ENCODE measurements at regions not wholly inside any gene's neighbourhood (a gene's known extent, or its start where the extent isn't known, plus 50 kb on each side); places are given as distances from the start of the nearest gene placed in this dataset.

DNA sequence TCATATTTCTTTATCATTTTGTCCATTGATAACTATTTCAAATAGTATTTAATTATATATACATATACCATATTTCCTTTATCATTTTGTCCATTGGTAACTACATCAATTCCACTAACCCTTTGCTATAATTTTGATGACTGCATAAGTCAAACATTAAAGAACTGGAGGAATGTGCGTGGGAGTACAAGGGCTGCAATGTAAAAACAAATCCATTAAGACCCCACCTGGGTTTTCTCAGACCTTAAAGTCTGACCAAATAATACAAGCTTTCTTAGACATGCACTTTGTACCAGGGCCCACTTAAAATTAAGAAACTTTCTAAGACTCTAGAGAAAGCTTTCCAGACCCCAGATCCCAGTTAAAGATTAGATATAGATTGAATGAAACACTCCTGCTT lies 1622.4 kb upstream of the PCDH10 start:
- no peaks in the 10 kb centered on the region for H3K27me3 Mint-ChIP-seq (ENCODE audit: unreplicated experiment)
- H3K4me3 Mint-ChIP-seq (ENCODE audit: unreplicated experiment) = no peak overlapping the region
- H3K36me3 Mint-ChIP-seq (ENCODE audit: unreplicated experiment) = no peaks in the 10 kb centered on the region
- no peak overlapping the region for H3K27ac Mint-ChIP-seq (ENCODE audit: unreplicated experiment)
- no peak for DNase-seq (ENCODE audit: extremely low spot score, unreplicated experiment)
- TF ChIP-seq, protein P1, sequence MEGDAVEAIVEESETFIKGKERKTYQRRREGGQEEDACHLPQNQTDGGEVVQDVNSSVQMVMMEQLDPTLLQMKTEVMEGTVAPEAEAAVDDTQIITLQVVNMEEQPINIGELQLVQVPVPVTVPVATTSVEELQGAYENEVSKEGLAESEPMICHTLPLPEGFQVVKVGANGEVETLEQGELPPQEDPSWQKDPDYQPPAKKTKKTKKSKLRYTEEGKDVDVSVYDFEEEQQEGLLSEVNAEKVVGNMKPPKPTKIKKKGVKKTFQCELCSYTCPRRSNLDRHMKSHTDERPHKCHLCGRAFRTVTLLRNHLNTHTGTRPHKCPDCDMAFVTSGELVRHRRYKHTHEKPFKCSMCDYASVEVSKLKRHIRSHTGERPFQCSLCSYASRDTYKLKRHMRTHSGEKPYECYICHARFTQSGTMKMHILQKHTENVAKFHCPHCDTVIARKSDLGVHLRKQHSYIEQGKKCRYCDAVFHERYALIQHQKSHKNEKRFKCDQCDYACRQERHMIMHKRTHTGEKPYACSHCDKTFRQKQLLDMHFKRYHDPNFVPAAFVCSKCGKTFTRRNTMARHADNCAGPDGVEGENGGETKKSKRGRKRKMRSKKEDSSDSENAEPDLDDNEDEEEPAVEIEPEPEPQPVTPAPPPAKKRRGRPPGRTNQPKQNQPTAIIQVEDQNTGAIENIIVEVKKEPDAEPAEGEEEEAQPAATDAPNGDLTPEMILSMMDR (IDR thresholded peaks at IDR 0.05) = no peak
- H3K4me1 Mint-ChIP-seq (ENCODE audit: unreplicated experiment) = no peaks in the 10 kb centered on the region
- no peaks in the 10 kb centered on the region for H3K9me3 Mint-ChIP-seq (ENCODE audit: unreplicated experiment)

DNA sequence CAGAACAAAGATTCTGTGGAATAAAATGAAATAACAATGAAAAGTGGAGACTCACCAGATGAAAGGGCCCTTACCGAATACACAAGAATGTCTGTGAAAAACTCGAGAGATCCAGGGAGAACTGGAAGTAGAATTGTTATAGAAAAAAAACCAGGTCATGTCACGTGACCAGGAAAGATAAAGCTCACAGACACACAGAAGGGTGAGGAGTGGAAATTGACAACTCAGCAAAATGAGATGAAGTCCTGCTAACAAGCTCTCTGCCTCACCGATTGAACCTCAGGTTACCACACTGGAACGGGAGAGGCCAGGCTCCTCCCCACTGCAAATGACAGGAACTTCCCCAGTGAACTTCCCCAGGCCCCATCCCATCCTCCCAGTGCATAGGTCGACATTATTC lies 1618.0 kb upstream of the PCDH10 start:
- TF ChIP-seq, protein P1 (IDR thresholded peaks at IDR 0.05) = no peak
- no peaks in the 10 kb centered on the region for H3K27me3 Mint-ChIP-seq (ENCODE audit: unreplicated experiment)
- no peaks in the 10 kb centered on the region for H3K4me1 Mint-ChIP-seq (ENCODE audit: unreplicated experiment)
- no peak overlapping the region for H3K4me3 Mint-ChIP-seq (ENCODE audit: unreplicated experiment)
- DNase-seq (ENCODE audit: extremely low spot score, unreplicated experiment) = no peak
- H3K27ac Mint-ChIP-seq (ENCODE audit: unreplicated experiment) = no peak overlapping the region
- no peaks in the 10 kb centered on the region for H3K36me3 Mint-ChIP-seq (ENCODE audit: unreplicated experiment)
- H3K9me3 Mint-ChIP-seq (ENCODE audit: unreplicated experiment) = no peaks in the 10 kb centered on the region

DNA sequence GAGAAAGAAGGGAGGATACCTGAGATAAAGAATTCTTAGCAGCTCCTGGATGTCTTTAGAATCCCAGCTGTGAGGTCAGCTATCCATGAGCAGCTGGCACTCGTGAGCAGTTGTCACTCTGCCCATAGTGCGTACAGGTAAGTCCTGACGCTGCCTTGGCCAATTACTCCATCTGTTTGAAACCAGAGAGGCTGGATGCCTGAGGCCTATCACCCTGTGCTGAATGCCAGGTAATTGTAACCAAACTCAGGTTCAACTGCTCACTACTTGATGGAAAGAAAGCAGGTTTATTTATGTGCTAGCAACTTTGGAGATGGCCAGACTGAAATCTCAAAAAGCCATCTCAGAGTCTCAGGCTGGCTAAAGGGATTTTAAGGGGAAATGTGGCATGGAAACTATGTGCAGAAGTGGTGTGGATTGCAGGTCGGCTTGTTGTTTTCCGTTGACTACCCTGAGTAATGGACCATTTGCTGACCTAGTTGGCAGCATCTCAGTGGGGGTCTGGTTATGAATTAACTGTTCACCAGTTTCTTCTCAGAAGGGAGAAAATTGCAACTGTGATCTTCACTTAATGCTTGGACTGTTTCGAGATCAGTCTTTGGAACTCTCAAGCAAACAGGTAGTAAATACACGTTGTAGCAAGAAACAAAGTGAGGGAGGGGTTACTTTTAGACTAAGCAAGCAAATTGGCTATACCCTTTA lies 1614.0 kb upstream of the PCDH10 start:
- H3K27me3 Mint-ChIP-seq (ENCODE audit: unreplicated experiment) = no peaks in the 10 kb centered on the region
- DNase-seq (ENCODE audit: extremely low spot score, unreplicated experiment) = no peak
- TF ChIP-seq, protein P1 (IDR thresholded peaks at IDR 0.05) = no peak
- H3K4me1 Mint-ChIP-seq (ENCODE audit: unreplicated experiment) = no peaks in the 10 kb centered on the region
- no peaks in the 10 kb centered on the region for H3K36me3 Mint-ChIP-seq (ENCODE audit: unreplicated experiment)
- no peak overlapping the region for H3K27ac Mint-ChIP-seq (ENCODE audit: unreplicated experiment)
- no peaks in the 10 kb centered on the region for H3K9me3 Mint-ChIP-seq (ENCODE audit: unreplicated experiment)
- no peak overlapping the region for H3K4me3 Mint-ChIP-seq (ENCODE audit: unreplicated experiment)

DNA sequence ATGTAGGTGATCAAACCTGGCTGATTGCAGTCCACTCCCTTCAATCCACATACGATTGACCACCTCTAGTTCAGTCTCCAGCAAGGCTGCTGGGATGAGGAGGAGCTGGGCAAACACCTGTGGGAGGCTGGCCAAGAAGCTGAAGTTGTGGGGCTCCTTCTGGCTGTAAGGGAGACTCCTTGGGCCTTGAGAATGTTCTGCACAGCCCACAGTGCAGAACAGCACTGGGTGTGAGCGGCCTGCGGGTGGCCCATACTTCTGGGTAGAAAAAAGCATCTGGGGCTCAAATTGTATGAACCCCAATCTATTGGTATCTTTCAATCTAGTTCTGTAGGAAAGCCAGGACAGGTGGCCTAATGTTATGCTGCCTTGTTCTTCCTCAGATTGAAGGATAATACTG lies 1608.8 kb upstream of the PCDH10 start:
- TF ChIP-seq, protein P1 (IDR thresholded peaks at IDR 0.05) = no peak
- no peaks in the 10 kb centered on the region for H3K27me3 Mint-ChIP-seq (ENCODE audit: unreplicated experiment)
- no peaks in the 10 kb centered on the region for H3K9me3 Mint-ChIP-seq (ENCODE audit: unreplicated experiment)
- no peak overlapping the region for H3K4me3 Mint-ChIP-seq (ENCODE audit: unreplicated experiment)
- no peaks in the 10 kb centered on the region for H3K4me1 Mint-ChIP-seq (ENCODE audit: unreplicated experiment)
- no peaks in the 10 kb centered on the region for H3K36me3 Mint-ChIP-seq (ENCODE audit: unreplicated experiment)
- no peak overlapping the region for H3K27ac Mint-ChIP-seq (ENCODE audit: unreplicated experiment)
- DNase-seq (ENCODE audit: extremely low spot score, unreplicated experiment) = no peak

DNA sequence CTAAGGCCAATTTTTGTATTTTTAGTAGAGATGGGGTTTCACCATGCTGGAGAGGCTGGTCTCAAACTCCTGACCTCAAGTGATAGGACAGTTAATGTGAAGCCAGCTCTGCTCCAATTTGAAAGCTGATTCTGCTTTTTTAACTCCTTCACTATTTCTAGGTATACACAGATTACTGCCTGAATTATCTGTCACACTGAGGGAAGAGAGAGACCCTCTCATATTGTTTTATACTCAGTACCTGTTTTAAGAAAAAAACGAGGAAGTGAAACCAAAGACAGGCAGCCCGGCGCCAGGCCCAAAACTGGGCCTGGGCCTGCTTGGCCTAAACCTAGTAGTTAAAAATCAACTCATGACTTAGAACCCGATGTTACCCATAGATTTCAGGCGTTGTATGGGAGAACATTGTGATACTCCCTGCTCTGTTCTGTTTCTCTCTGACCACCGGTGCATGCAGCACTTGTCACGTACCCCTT lies 1601.5 kb upstream of the PCDH10 start:
- Mint-ChIP-seq H3K27me3 (ENCODE audit: unreplicated experiment) (no peaks in the 10 kb centered on the region), H3K4me3 (ENCODE audit: unreplicated experiment) (no peak overlapping the region), H3K4me1 (ENCODE audit: unreplicated experiment) (no peaks in the 10 kb centered on the region), H3K36me3 (ENCODE audit: unreplicated experiment) (no peaks in the 10 kb centered on the region), H3K27ac (ENCODE audit: unreplicated experiment) (no peak overlapping the region), H3K9me3 (ENCODE audit: unreplicated experiment) (no peaks in the 10 kb centered on the region)
- TF ChIP-seq, protein P1 (IDR thresholded peaks at IDR 0.05) = no peak
- no peak for DNase-seq (ENCODE audit: extremely low spot score, unreplicated experiment)
